Caco-2 (cell line): ENCODE measurements at regions not wholly inside any gene's neighbourhood (a gene's known extent, or its start where the extent isn't known, plus 50 kb on each side); places are given as distances from the start of the nearest gene placed in this dataset.

Experiments used
- BruUV-seq: library from RNA; stranded (reverse); fragments of 400-500 nt; replicated peaks from 2 replicates; lab custom pipeline; 2021; lab: Mats Ljungman, UMichigan
- CTCF ChIA-PET: fragments of 300-600 bp; sonication (Branson Sonifier 250); formaldehyde crosslinking; loops from one replicate; lab custom pipeline; 2022; ENCODE audit warnings: antibody characterized with exemption; lab: Charles Lee
- POLR2A ChIA-PET: fragments of 300-600 bp; sonication (Branson Sonifier 250); formaldehyde crosslinking; loops from one replicate; lab custom pipeline; 2022; ENCODE audit warnings: antibody characterized with exemption; lab: Charles Lee
- DNase-seq, 2 experiments: peaks; one replicate each; pipeline versions ENCODE4 v3.0.0 to v3.0.0-alpha.2; 2020 to 2022
- H3K27me3 ChIP-seq: replicated peaks from 2 replicates; pipeline ENCODE4 v1.6.0; 2011; ENCODE audit warnings: low read length; ENCODE audit not compliant: control insufficient read depth, insufficient read depth
- H3K36me3 ChIP-seq: 2 replicates; pipeline ENCODE4 v1.5.1; 2011; ENCODE audit warnings: low read length; ENCODE audit not compliant: control insufficient read depth, insufficient read depth
- H3K4me1 ChIP-seq: fragments of 250-450 bp; sonication (Bioruptor Pico); 2 replicates; pipeline ENCODE4 v1.5.1; 2020; ENCODE audit warnings: mild to moderate bottlenecking
- H3K4me3 ChIP-seq: 2 replicates; pipeline ENCODE4 v1.5.1; 2011; ENCODE audit warnings: low read depth, mild to moderate bottlenecking, control low read depth, low read length
- H3K9me3 ChIP-seq: fragments of 250-450 bp; sonication (Bioruptor Pico); 2 replicates; pipeline ENCODE4 v1.5.1; 2020; ENCODE audit warnings: mild to moderate bottlenecking, moderate library complexity
- H3K27ac Mint-ChIP-seq: one replicate; pipeline ENCODE4 v1.8.0; 2022; ENCODE audit warnings: mixed read lengths; ENCODE audit not compliant: unreplicated experiment
- H3K27me3 Mint-ChIP-seq: one replicate; pipeline ENCODE4 v1.8.0; 2022; ENCODE audit warnings: mixed read lengths; ENCODE audit not compliant: insufficient read depth, unreplicated experiment
- H3K36me3 Mint-ChIP-seq: one replicate; pipeline ENCODE4 v1.8.0; 2022; ENCODE audit warnings: mild to moderate bottlenecking, mixed read lengths; ENCODE audit not compliant: insufficient read depth, unreplicated experiment
- H3K4me1 Mint-ChIP-seq: one replicate; pipeline ENCODE4 v1.8.0; 2022; ENCODE audit warnings: low read depth, mixed read lengths; ENCODE audit not compliant: unreplicated experiment
- H3K4me3 Mint-ChIP-seq: one replicate; pipeline ENCODE4 v1.8.0; 2022; ENCODE audit warnings: mild to moderate bottlenecking, moderate library complexity, mixed read lengths; ENCODE audit not compliant: unreplicated experiment
- H3K9me3 Mint-ChIP-seq: one replicate; pipeline ENCODE4 v1.8.0; 2022; ENCODE audit warnings: mixed read lengths; ENCODE audit not compliant: unreplicated experiment
- CTCF ChIP-seq, 2 experiments: fragments of 200-600 bp in 1 of 2; IDR thresholded peaks; 1 replicate in 1 of 2; 2 replicates in 1 of 2; pipeline versions ENCODE4 v1.5.1 to v1.8.0; 2011 to 2022; ENCODE audit warnings: antibody characterized with exemption in 1 of 2, control low read depth in 1 of 2, inconsistent platforms in 1 of 2, low read depth in 1 of 2, low read length in 1 of 2, mild to moderate bottlenecking in 1 of 2, moderate library complexity in 1 of 2; ENCODE audit not compliant: insufficient read depth in 1 of 2, severe bottlenecking in 1 of 2, unreplicated experiment in 1 of 2
- intact Hi-C: fragments of 100-400 bp; cut with micrococcal nuclease; formaldehyde crosslinking; loops from one replicate; pipeline ENCODE4 v1.10.0; 2022; ENCODE audit not compliant: unreplicated experiment

- Histone ChIP-seq H3K4me3 (no peak overlapping the region), H3K36me3 (no peaks in the 10 kb centered on the region), H3K27me3 (no peaks in the 10 kb centered on the region), H3K9me3 (no peaks in the 10 kb centered on the region), H3K4me1 (no peaks in the 10 kb centered on the region)
- Mint-ChIP-seq H3K9me3 (no peaks in the 10 kb centered on the region), H3K4me1 (no peaks in the 10 kb centered on the region), H3K27me3 (peaks cover 8% of the 10 kb centered on the region), H3K4me3 (no peak overlapping the region), H3K27ac (no peak overlapping the region), H3K36me3 (no peaks in the 10 kb centered on the region)
- POLR2A ChIA-PET: no interaction called here
- no TSS peak for BruUV-seq
- intact Hi-C loops: no loop called here
- TF ChIP-seq CTCF (IDR thresholded peaks at IDR 0.05; ENCODE audit: insufficient read depth in 1 of 2, low read depth in 1 of 2, low read length in 1 of 2, severe bottlenecking in 1 of 2, unreplicated experiment in 1 of 2): no peak
- CTCF ChIA-PET: no interaction called here
- DNase-seq: no peak
These were observed 327.7 kb upstream of the TNC start for GRCh38 chr9:115445655-115446054.

- Histone ChIP-seq H3K36me3 (no peaks in the 10 kb centered on the region), H3K27me3 (no peaks in the 10 kb centered on the region), H3K4me3 (no peak overlapping the region), H3K9me3 (no peaks in the 10 kb centered on the region), H3K4me1 (no peaks in the 10 kb centered on the region)
- ChIA-PET CTCF (no interaction called here), POLR2A (no interaction called here)
- BruUV-seq: no TSS peak
- Mint-ChIP-seq H3K27ac (no peak overlapping the region), H3K27me3 (peaks cover 7% of the 10 kb centered on the region), H3K9me3 (no peaks in the 10 kb centered on the region), H3K4me1 (no peaks in the 10 kb centered on the region), H3K4me3 (no peak overlapping the region), H3K36me3 (no peaks in the 10 kb centered on the region)
- no peak for DNase-seq
- intact Hi-C loops: no loop called here
- TF ChIP-seq CTCF (IDR thresholded peaks at IDR 0.05; ENCODE audit: insufficient read depth in 1 of 2, low read depth in 1 of 2, low read length in 1 of 2, severe bottlenecking in 1 of 2, unreplicated experiment in 1 of 2): no peak
These were observed 338.6 kb upstream of the TNC start for GRCh38 chr9:115456515-115456914.

GRCh38 chr9:115461280-115461679 is 343.3 kb upstream of the TNC start:
- H3K9me3 ChIP-seq: no peaks in the 10 kb centered on the region
- no peaks in the 10 kb centered on the region for H3K4me1 ChIP-seq
- TF ChIP-seq CTCF (IDR thresholded peaks at IDR 0.05; ENCODE audit: insufficient read depth in 1 of 2, low read depth in 1 of 2, low read length in 1 of 2, severe bottlenecking in 1 of 2, unreplicated experiment in 1 of 2): no peak
- BruUV-seq: no TSS peak
- no peaks in the 10 kb centered on the region for H3K36me3 Mint-ChIP-seq
- no peak for DNase-seq
- H3K27me3 ChIP-seq: no peaks in the 10 kb centered on the region
- no peak overlapping the region for H3K4me3 ChIP-seq
- no peaks in the 10 kb centered on the region for H3K4me1 Mint-ChIP-seq
- intact Hi-C loops: no loop called here
- H3K27ac Mint-ChIP-seq: no peak overlapping the region
- H3K36me3 ChIP-seq: no peaks in the 10 kb centered on the region
- ChIA-PET POLR2A (no interaction called here), CTCF (no interaction called here)
- H3K4me3 Mint-ChIP-seq: no peak overlapping the region
- peaks cover 11% of the 10 kb centered on the region for H3K27me3 Mint-ChIP-seq
- no peaks in the 10 kb centered on the region for H3K9me3 Mint-ChIP-seq
